HEK293T (cell line): ENCODE measurements at regions not wholly inside any gene's neighbourhood (a gene's known extent, or its start where the extent isn't known, plus 50 kb on each side); places are given as distances from the start of the nearest gene placed in this dataset.
A peak's percentile ranks its signal among the peaks of the same experiment; 100 is the strongest.

Experiments used
- CTCF ChIA-PET: fragments of 350-600 bp; formaldehyde crosslinking; extraction: SDS; loops from one replicate; lab custom pipeline; 2021; ENCODE audit warnings: antibody characterized with exemption, inconsistent platforms; lab: Yijun Ruan, JAX
- POLR2A ChIA-PET: fragments of 350-600 bp; formaldehyde crosslinking; extraction: SDS; loops from one replicate; lab custom pipeline; 2020; ENCODE audit warnings: antibody characterized with exemption, inconsistent platforms; lab: Yijun Ruan, JAX
- DNase-seq: peaks from one replicate; pipeline ENCODE4 v3.0.0; 2012; ENCODE audit warnings: mixed read lengths; ENCODE audit errors: extremely low spot score
- ARNT ChIP-seq: fragments of 450-650 bp; IDR thresholded peaks from 2 replicates; pipeline ENCODE4 v1.6.1; 2017; ENCODE audit warnings: mild to moderate bottlenecking
- BHLHE40 ChIP-seq: fragments of 450-650 bp; IDR thresholded peaks from 2 replicates; pipeline ENCODE4 v1.6.1; 2016; ENCODE audit warnings: mild to moderate bottlenecking, moderate library complexity, borderline replicate concordance
- CTBP1 ChIP-seq: fragments of 450-650 bp; IDR thresholded peaks from 2 replicates; pipeline ENCODE4 v1.6.1; 2016; ENCODE audit warnings: borderline replicate concordance
- ELF4 ChIP-seq: fragments of 450-650 bp; IDR thresholded peaks from 2 replicates; pipeline ENCODE4 v1.6.1; 2017; ENCODE audit warnings: antibody characterized with exemption
- FOXA1 ChIP-seq: fragments of 450-650 bp; IDR thresholded peaks from 2 replicates; pipeline ENCODE4 v1.6.1; 2016; ENCODE audit warnings: mild to moderate bottlenecking
- FOXK2 ChIP-seq: fragments of 450-650 bp; IDR thresholded peaks from 2 replicates; pipeline ENCODE4 v1.6.1; 2016; ENCODE audit warnings: mild to moderate bottlenecking
- FOXM1 ChIP-seq: fragments of 450-650 bp; IDR thresholded peaks from 2 replicates; pipeline ENCODE4 v1.6.1; 2017; ENCODE audit warnings: mild to moderate bottlenecking, borderline replicate concordance
- HDGF ChIP-seq: fragments of 450-650 bp; IDR thresholded peaks from 2 replicates; pipeline ENCODE4 v1.6.1; 2017; ENCODE audit warnings: antibody characterized with exemption, borderline replicate concordance
- L3MBTL2 ChIP-seq: fragments of 450-650 bp; conservative IDR thresholded peaks from 2 replicates; pipeline ENCODE4 v1.6.1; 2016; ENCODE audit warnings: mild to moderate bottlenecking
- LEF1 ChIP-seq: fragments of 450-650 bp; IDR thresholded peaks from 2 replicates; pipeline ENCODE4 v1.6.1; 2017; ENCODE audit warnings: mild to moderate bottlenecking, borderline replicate concordance
- NFRKB ChIP-seq: fragments of 450-650 bp; IDR thresholded peaks from 2 replicates; pipeline ENCODE4 v1.6.1; 2016; ENCODE audit warnings: mild to moderate bottlenecking, moderate library complexity
- PKNOX1 ChIP-seq: fragments of 450-650 bp; IDR thresholded peaks from 2 replicates; pipeline ENCODE4 v1.6.1; 2016
- SP1 ChIP-seq: fragments of 450-650 bp; IDR thresholded peaks from 2 replicates; pipeline ENCODE4 v1.6.1; 2017
- SUZ12 ChIP-seq: fragments of 450-650 bp; IDR thresholded peaks from 2 replicates; pipeline ENCODE4 v1.6.1; 2016; ENCODE audit warnings: mild to moderate bottlenecking
- TARDBP ChIP-seq: fragments of 450-650 bp; IDR thresholded peaks from 2 replicates; pipeline ENCODE4 v1.6.1; 2016
- ZNF384 ChIP-seq: fragments of 450-650 bp; IDR thresholded peaks from 2 replicates; pipeline ENCODE4 v1.6.1; 2016

GRCh38 chrX:8971116-8971515, 62.8 kb downstream of the FAM9B start:
- DNase-seq: peak; percentile 14
- POLR2A ChIA-PET: no interaction called here
- TF ChIP-seq HDGF (no peak), LEF1 (no peak), ARNT (no peak), L3MBTL2 (no peak), SUZ12 (no peak), CTBP1 (no peak), FOXA1 (no peak), FOXK2 (no peak), SP1 (no peak), ELF4 (no peak), BHLHE40 (no peak)
- CTCF ChIA-PET: no interaction called here

- ChIA-PET CTCF (no interaction called here), POLR2A (no interaction called here)
- DNase-seq: no peak
- no peak for TF ChIP-seq SP1
- no peak for TF ChIP-seq TARDBP
- TF ChIP-seq FOXM1: no peak
- TF ChIP-seq ZNF384: no peak
- no peak for TF ChIP-seq FOXA1
- no peak for TF ChIP-seq L3MBTL2
- TF ChIP-seq LEF1: no peak
- TF ChIP-seq BHLHE40: no peak
- no peak for TF ChIP-seq HDGF
Observed at GRCh38 chrX:8969378-8969777, 64.5 kb downstream of the FAM9B start.

GRCh38 chrX:8967461-8967860, 66.5 kb downstream of the FAM9B start:
- DNase-seq: no peak
- POLR2A ChIA-PET: no interaction called here
- no peak for TF ChIP-seq ARNT
- TF ChIP-seq L3MBTL2: no peak
- TF ChIP-seq BHLHE40: no peak
- CTCF ChIA-PET: no interaction called here

- TF ChIP-seq TARDBP (no peak), FOXM1 (no peak), BHLHE40 (no peak), L3MBTL2 (no peak), NFRKB (no peak), SUZ12 (no peak), ARNT (no peak), FOXA1 (no peak), CTBP1 (no peak), PKNOX1 (no peak), LEF1 (no peak), HDGF (no peak), ZNF384 (no peak), FOXK2 (no peak), ELF4 (no peak), SP1 (no peak)
- no peak for DNase-seq
- ChIA-PET POLR2A (no interaction called here), CTCF (no interaction called here)
Observed at GRCh38 chrX:8960957-8961468, 72.9 kb downstream of the FAM9B start.

GRCh38 chrX:8955511-8955910, 78.4 kb downstream of the FAM9B start:
- DNase-seq: no peak
- ChIA-PET POLR2A (no interaction called here), CTCF (no interaction called here)
- no peak for TF ChIP-seq FOXA1
- TF ChIP-seq FOXM1: no peak
- TF ChIP-seq BHLHE40: no peak
- no peak for TF ChIP-seq SP1
- no peak for TF ChIP-seq FOXK2
- TF ChIP-seq ZNF384: no peak
- no peak for TF ChIP-seq SUZ12
- no peak for TF ChIP-seq ARNT
- no peak for TF ChIP-seq LEF1
- TF ChIP-seq NFRKB: no peak
- no peak for TF ChIP-seq PKNOX1
- TF ChIP-seq L3MBTL2: no peak
- TF ChIP-seq TARDBP: no peak
- no peak for TF ChIP-seq HDGF
- TF ChIP-seq ELF4: no peak
- no peak for TF ChIP-seq CTBP1

GRCh38 chrX:8946563-8946962, 87.4 kb downstream of the FAM9B start:
- DNase-seq: no peak
- CTCF ChIA-PET: interaction anchor here (0.6 kb wide), 1 partner anchor 521 kb away, joined by 4 read pairs; no protein-coding TSS in a partner anchor
- TF ChIP-seq CTBP1: no peak
- no peak for TF ChIP-seq BHLHE40
- TF ChIP-seq SP1: no peak
- no peak for TF ChIP-seq ZNF384
- no peak for TF ChIP-seq FOXA1
- no peak for TF ChIP-seq FOXM1
- no peak for TF ChIP-seq FOXK2
- TF ChIP-seq TARDBP: no peak
- no peak for TF ChIP-seq PKNOX1
- POLR2A ChIA-PET: no interaction called here
